MCF 10A (cell line): ENCODE measurements at regions not wholly inside any gene's neighbourhood (a gene's known extent, or its start where the extent isn't known, plus 50 kb on each side); places are given as distances from the start of the nearest gene placed in this dataset.
A peak's percentile ranks its signal among the peaks of the same experiment; 100 is the strongest.
"Not testable (repeated sequence)": the region's sequence is repeated elsewhere in the genome, so short reads cannot be mapped to it uniquely, and the experiment has no call there.

Experiments
- BruUV-seq: library from RNA; stranded (reverse); fragments of 400-500 nt; replicated peaks from 2 replicates; lab custom pipeline; 2021; lab: Mats Ljungman, UMichigan
- CTCF ChIA-PET: fragments of 300-600 bp; sonication (Branson Sonifier 250); formaldehyde crosslinking; extraction: SDS; loops from one replicate; lab custom pipeline; 2021; ENCODE audit warnings: antibody characterized with exemption, inconsistent platforms; lab: Yijun Ruan, JAX
- POLR2A ChIA-PET: fragments of 300-600, 350-650 bp; sonication (Branson Sonifier 250); formaldehyde crosslinking; extraction: SDS; loops from one replicate; lab custom pipeline; 2020; ENCODE audit warnings: antibody characterized with exemption, inconsistent platforms; lab: Yijun Ruan, JAX
- DNase-seq: peaks from one replicate; pipeline ENCODE4 v3.0.0-alpha.2; 2018; ENCODE audit not compliant: unreplicated experiment
- H3K27ac Mint-ChIP-seq: one replicate; pipeline ENCODE4 v1.8.0; 2022; ENCODE audit warnings: mild to moderate bottlenecking, low read depth, mixed read lengths; ENCODE audit not compliant: unreplicated experiment
- H3K27me3 Mint-ChIP-seq: one replicate; pipeline ENCODE4 v1.8.0; 2022; ENCODE audit warnings: mixed read lengths; ENCODE audit not compliant: insufficient read depth, unreplicated experiment
- H3K36me3 Mint-ChIP-seq: one replicate; pipeline ENCODE4 v1.8.0; 2022; ENCODE audit warnings: mild to moderate bottlenecking, moderate library complexity, mixed read lengths; ENCODE audit not compliant: insufficient read depth, unreplicated experiment
- H3K4me1 Mint-ChIP-seq: one replicate; pipeline ENCODE4 v1.8.0; 2022; ENCODE audit warnings: mixed read lengths; ENCODE audit not compliant: insufficient read depth, unreplicated experiment
- H3K4me3 Mint-ChIP-seq: one replicate; pipeline ENCODE4 v1.8.0; 2022; ENCODE audit warnings: mild to moderate bottlenecking, moderate library complexity, mixed read lengths; ENCODE audit not compliant: unreplicated experiment
- H3K9me3 Mint-ChIP-seq: one replicate; pipeline ENCODE4 v1.8.0; 2022; ENCODE audit warnings: mixed read lengths; ENCODE audit not compliant: unreplicated experiment
- intact Hi-C: fragments of 100-400 bp; cut with micrococcal nuclease; formaldehyde crosslinking; loops from 2 replicates; pipeline ENCODE4 v1.14.1; 2022
- TF ChIP-seq, protein P1 (sequence below): fragments of 200-600 bp; IDR thresholded peaks from one replicate; pipeline ENCODE4 v1.8.0; 2022; ENCODE audit warnings: antibody characterized with exemption, mild to moderate bottlenecking; ENCODE audit not compliant: unreplicated experiment

DNA sequence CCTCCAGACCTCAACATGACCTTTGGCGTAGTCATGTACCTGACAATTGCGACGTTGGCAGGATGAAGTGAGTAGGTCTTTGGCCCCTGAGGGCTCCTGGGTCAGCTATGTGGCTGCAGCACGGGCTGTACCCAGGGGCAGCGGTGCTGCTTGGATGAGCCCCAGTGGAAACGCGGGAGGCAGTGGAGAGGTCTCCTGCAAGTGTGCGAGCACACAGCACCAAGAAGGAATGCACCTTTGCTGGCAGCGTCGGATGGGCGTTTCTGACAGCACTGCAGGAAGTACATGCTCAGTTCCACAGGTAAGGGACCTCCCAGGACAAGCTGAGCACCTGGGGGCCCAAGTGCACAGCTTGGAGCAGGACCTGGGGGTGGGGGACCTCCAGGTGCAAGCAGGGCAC, 67.4 kb upstream of the UNC13C start:
- peaks cover 3% of the 10 kb centered on the region for H3K27me3 Mint-ChIP-seq
- H3K9me3 Mint-ChIP-seq, result no peaks in the 10 kb centered on the region
- no peak overlapping the region for H3K27ac Mint-ChIP-seq
- BruUV-seq, result no TSS peak
- CTCF ChIA-PET, result interaction anchor here (1.1 to 2.8 kb wide), 2 partner anchors 10 to 18 kb away, joined by 4 to 12 read pairs; no protein-coding TSS in a partner anchor
- intact Hi-C loops, result no loop called here
- no peak for DNase-seq
- TF ChIP-seq, protein P1, sequence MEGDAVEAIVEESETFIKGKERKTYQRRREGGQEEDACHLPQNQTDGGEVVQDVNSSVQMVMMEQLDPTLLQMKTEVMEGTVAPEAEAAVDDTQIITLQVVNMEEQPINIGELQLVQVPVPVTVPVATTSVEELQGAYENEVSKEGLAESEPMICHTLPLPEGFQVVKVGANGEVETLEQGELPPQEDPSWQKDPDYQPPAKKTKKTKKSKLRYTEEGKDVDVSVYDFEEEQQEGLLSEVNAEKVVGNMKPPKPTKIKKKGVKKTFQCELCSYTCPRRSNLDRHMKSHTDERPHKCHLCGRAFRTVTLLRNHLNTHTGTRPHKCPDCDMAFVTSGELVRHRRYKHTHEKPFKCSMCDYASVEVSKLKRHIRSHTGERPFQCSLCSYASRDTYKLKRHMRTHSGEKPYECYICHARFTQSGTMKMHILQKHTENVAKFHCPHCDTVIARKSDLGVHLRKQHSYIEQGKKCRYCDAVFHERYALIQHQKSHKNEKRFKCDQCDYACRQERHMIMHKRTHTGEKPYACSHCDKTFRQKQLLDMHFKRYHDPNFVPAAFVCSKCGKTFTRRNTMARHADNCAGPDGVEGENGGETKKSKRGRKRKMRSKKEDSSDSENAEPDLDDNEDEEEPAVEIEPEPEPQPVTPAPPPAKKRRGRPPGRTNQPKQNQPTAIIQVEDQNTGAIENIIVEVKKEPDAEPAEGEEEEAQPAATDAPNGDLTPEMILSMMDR, result no peak
- POLR2A ChIA-PET, result interaction anchor here (0.6 to 2.0 kb wide), 3 partner anchors 10 to 54 kb away, joined by 3 to 6 read pairs (median 4); no protein-coding TSS in a partner anchor
- H3K4me1 Mint-ChIP-seq, result no peaks in the 10 kb centered on the region
- H3K4me3 Mint-ChIP-seq, result no peak overlapping the region
- H3K36me3 Mint-ChIP-seq, result no peaks in the 10 kb centered on the region

DNA sequence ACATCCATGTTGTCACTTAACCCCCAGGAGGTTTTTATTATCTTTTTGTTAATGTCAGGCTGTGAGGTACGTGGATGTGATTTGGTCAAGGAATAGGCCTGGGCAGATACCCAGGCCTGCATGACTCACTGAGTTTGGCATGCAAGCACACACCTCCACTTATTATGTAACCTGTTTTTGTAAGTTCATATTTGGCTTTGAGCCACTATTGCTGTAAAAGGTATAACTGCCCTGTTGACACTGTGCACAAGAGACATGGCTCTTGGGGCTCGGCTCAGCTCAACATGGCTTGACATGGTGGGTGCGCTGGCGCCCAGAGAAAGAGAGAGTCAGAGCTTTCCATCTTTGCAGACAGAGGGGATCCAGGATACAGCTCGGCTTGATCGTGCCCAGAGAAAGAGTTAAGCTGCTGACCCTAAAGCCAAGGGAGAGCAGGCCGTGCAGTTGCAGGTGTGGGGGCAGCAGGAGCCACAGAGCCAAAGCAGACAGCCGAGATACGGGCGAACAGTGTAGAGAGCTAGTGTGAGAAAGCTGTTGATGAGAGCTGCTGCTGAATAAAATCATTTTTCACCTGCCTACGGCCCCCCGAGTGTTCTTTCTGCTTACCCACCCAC, 67.9 kb upstream of the UNC13C start:
- Mint-ChIP-seq H3K36me3 (no peaks in the 10 kb centered on the region), H3K4me1 (no peaks in the 10 kb centered on the region), H3K9me3 (no peaks in the 10 kb centered on the region), H3K27me3 (peaks cover 6% of the 10 kb centered on the region), H3K27ac (no peak overlapping the region), H3K4me3 (no peak overlapping the region)
- TF ChIP-seq, protein P1, result no peak
- BruUV-seq, result no TSS peak
- ChIA-PET CTCF (interaction anchor here (1.1 to 2.8 kb wide), 2 partner anchors 11 to 17 kb away, joined by 4 to 12 read pairs; no protein-coding TSS in a partner anchor), POLR2A (interaction anchor here (0.6 to 2.0 kb wide), 4 partner anchors 11 to 172 kb away, joined by 3 to 6 read pairs (median 4); no protein-coding TSS in a partner anchor)
- peak; percentile 83 for DNase-seq
- intact Hi-C loops, result no loop called here

DNA sequence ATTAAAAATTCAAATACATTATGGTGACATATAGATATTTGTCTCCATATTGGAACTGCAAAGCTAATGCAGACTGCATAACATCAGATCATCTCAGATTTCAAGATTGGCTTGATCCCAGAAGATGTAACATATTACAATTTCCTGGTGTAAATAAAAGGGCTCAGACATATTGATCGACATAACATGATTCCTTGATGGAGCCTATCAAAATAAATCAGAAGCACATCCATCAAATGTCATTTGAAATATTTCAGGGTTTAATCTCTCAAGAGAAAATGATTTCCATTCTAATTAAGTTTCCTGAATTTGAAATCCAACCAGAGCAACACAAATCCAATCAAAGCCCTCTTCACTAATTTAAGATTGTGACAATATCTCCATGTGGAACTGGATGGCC, 75.1 kb upstream of the UNC13C start:
- Mint-ChIP-seq H3K4me1 (no peaks in the 10 kb centered on the region), H3K9me3 (no peaks in the 10 kb centered on the region), H3K27me3 (peaks cover 73% of the 10 kb centered on the region), H3K27ac (no peak overlapping the region), H3K4me3 (no peak overlapping the region), H3K36me3 (no peaks in the 10 kb centered on the region)
- no peak for DNase-seq
- TF ChIP-seq, protein P1, result no peak
- BruUV-seq, result no TSS peak
- ChIA-PET POLR2A (no interaction called here), CTCF (no interaction called here)
- intact Hi-C loops, result no loop called here

DNA sequence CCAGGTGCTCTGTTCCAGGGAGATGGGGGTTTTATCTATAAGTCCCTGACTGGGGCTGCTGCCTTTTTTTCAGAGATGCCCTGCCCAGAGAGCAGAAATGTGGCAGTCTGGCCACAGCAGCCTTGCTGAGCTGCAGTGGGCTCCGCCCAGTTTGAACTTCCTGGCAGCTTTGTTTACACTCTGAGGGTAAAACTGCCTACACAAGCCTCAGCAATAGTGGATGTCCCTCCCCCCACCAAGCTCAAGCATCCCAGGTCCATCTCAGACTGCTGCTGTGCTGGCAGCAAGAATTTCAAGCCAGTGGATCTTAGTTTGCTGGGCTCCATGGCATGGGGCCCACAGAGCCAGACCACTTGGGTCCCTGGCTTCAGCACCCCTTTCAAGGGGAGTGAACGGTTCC, 84.8 kb upstream of the UNC13C start:
- CTCF ChIA-PET, result interaction anchor here (0.6 to 2.4 kb wide), 6 partner anchors 8 to 1557 kb away, joined by 3 to 6 read pairs (median 4); no protein-coding TSS in a partner anchor
- H3K27me3 Mint-ChIP-seq, result peaks cover 50% of the 10 kb centered on the region
- H3K4me1 Mint-ChIP-seq, H3K27ac Mint-ChIP-seq, POLR2A ChIA-PET, H3K4me3 Mint-ChIP-seq, BruUV-seq, H3K9me3 Mint-ChIP-seq, H3K36me3 Mint-ChIP-seq, intact Hi-C loops, DNase-seq: not testable (repeated sequence)
